GM18907 (cell line): ENCODE measurements at regions not wholly inside any gene's neighbourhood (a gene's known extent, or its start where the extent isn't known, plus 50 kb on each side); places are given as distances from the start of the nearest gene placed in this dataset.

ENCODE experiments used
- ATAC-seq: cut with Tn5 transposase; IDR thresholded peaks from one replicate; pipeline ENCODE4 v1.9.1; 2021; ENCODE audit warnings: mild to moderate bottlenecking, moderate library complexity; ENCODE audit not compliant: unreplicated experiment

DNA sequence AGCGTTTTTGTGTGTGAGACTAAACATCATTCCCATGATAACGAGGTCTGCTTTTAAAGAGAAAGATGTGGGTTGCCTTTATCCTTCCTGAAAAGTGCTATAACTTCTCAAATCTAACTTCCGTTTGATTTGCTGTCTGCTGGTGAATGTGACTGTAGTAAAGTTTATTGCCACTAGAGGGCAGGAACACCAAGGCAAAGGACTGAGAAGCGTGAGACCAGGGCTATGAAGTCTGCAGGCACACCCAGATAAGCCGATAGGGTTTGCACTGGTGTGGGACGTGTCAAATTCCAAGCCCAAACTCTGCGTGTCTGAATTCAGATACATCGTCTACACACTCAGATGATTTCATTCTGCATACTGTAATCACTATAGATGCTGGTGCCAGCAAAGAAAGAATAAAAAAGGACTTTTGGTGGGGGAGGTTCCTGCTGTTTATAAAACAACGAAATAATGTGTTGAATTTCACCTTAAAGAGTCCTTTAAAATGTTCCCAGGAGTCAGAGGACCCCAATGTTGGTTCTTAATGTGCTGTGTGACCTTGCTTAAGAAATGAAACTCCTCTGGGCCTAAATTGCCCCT lies 87.2 kb downstream of the PTTG1 start:
- ATAC-seq = peak; percentile 88

GRCh38 chr5:160511280-160511929 lies 89.8 kb downstream of the PTTG1 start:
- ATAC-seq = no peak
